HUES6 (cell line): ENCODE measurements at regions not wholly inside any gene's neighbourhood (a gene's known extent, or its start where the extent isn't known, plus 50 kb on each side); places are given as distances from the start of the nearest gene placed in this dataset.

Experiments
- H3K27ac ChIP-seq: 2 replicates; pipeline ENCODE4 v1.7.0; 2013; ENCODE audit warnings: low read depth, mild to moderate bottlenecking, low read length, inconsistent platforms
- H3K27me3 ChIP-seq: 2 replicates; pipeline ENCODE4 v1.6.1; 2013; ENCODE audit warnings: low read length; ENCODE audit not compliant: control insufficient read depth, insufficient read depth
- H3K36me3 ChIP-seq: 2 replicates; pipeline ENCODE4 v1.6.1; 2013; ENCODE audit warnings: low read length; ENCODE audit not compliant: control insufficient read depth, insufficient read depth
- H3K4me1 ChIP-seq: 2 replicates; pipeline ENCODE4 v1.6.1; 2013; ENCODE audit warnings: low read length; ENCODE audit not compliant: control insufficient read depth, insufficient read depth
- H3K4me3 ChIP-seq: 2 replicates; pipeline ENCODE4 v1.5.1; 2013; ENCODE audit warnings: low read depth, low read length
- H3K9ac ChIP-seq: one replicate; pipeline ENCODE4 v1.6.1; 2013; ENCODE audit warnings: mild to moderate bottlenecking, low read length
- H3K9me3 ChIP-seq: 2 replicates; pipeline ENCODE4 v1.6.1; 2013; ENCODE audit warnings: low read depth, low read length; ENCODE audit not compliant: control insufficient read depth, insufficient read depth

DNA sequence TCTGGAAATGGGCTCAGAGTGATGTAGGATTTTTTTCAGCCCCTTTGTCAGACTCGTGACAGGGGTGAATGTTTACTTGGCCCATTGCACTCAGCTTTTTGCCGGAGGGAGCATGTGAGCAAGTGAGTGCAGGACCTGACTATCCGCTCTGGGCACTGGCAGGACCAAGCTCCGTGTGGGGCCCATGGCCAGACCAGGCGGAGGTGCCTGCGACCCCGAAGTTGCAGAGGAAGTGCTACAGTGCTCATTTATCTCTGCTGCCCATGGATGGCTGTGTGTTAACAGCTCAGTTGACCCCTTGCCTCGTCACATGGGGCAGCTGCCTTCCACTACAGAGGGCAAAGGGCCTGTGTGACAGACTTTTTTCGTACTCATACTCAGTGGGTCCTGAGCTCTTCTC lies 744.3 kb downstream of the IRX1 start:
- Histone ChIP-seq H3K4me3 (no peak overlapping the region), H3K27me3 (no peaks in the 10 kb centered on the region), H3K27ac (no peak overlapping the region), H3K36me3 (no peaks in the 10 kb centered on the region), H3K4me1 (0 out of 2 replicates have a peak, but pooled peaks cover 3% of the 10 kb centered on the region), H3K9ac (no peak overlapping the region), H3K9me3 (no peaks in the 10 kb centered on the region)

DNA sequence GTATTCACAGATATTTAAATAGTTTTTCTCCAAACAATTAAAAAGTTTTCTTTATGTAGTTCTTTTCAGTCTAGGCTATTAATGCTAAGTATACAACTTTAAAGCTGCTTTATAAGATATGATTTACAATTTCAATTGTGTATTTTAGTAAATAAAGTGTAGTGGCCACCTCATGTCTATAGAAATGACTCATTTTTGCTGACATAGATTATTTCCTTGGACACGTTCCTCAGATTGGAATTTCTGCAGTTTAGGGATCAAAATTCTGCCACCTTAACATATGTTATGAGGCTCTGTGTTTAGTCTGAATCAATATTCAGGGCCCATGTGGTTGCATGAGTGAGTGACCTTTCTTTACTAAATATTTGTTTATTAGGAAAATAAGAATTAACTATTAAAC lies 750.2 kb downstream of the IRX1 start:
- Histone ChIP-seq H3K27me3 (no peaks in the 10 kb centered on the region), H3K4me3 (no peak overlapping the region), H3K4me1 (0 out of 2 replicates have a peak, but pooled peaks cover 3% of the 10 kb centered on the region), H3K36me3 (no peaks in the 10 kb centered on the region), H3K9ac (no peak overlapping the region), H3K27ac (no peak overlapping the region), H3K9me3 (no peaks in the 10 kb centered on the region)

DNA sequence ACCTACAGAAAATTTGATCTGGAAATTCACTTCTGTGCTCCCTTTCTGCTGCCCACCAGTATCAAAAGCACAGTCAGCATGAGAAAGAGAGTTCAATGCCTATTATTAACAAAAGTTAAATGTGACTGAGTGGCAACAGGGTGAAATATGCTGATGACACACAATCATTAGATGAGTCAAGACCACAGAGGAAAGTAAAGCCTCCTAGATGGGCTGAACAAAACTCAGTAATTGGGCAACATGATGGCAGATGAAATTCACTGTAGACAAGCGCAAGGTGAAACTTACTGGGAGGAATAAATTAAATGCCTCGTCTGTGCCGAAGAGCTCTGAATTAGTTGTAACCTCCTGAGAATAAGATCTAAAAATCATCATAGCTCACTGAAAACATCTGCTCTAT lies 752.8 kb downstream of the IRX1 start:
- Histone ChIP-seq H3K27me3 (no peaks in the 10 kb centered on the region), H3K9me3 (no peaks in the 10 kb centered on the region), H3K27ac (no peak overlapping the region), H3K36me3 (no peaks in the 10 kb centered on the region), H3K4me1 (0 out of 2 replicates have a peak, but pooled peaks cover under 1% of the 10 kb centered on the region), H3K4me3 (no peak overlapping the region), H3K9ac (no peak overlapping the region)

DNA sequence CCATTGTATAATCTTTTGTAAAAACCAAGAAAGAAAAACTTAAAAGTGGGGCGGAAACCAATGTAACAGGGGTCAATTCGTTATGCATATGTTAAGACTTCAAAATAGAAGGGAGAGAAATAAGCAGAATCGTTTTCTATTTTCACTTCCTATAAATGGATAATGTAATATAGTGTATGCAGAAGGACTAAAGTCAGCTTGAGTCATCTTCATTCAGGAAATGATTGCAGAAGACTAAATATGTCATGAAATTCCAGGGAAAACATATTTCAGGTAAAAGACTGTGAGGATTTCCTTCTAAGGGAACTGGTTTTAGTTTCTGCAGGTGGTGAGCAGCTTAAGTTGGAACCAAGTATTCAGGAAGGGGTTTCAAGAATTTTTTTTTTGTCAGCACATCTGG lies 753.3 kb downstream of the IRX1 start:
- Histone ChIP-seq H3K27me3 (no peaks in the 10 kb centered on the region), H3K4me3 (no peak overlapping the region), H3K27ac (no peak overlapping the region), H3K9ac (no peak overlapping the region), H3K36me3 (no peaks in the 10 kb centered on the region), H3K4me1 (no peaks in the 10 kb centered on the region), H3K9me3 (no peaks in the 10 kb centered on the region)

DNA sequence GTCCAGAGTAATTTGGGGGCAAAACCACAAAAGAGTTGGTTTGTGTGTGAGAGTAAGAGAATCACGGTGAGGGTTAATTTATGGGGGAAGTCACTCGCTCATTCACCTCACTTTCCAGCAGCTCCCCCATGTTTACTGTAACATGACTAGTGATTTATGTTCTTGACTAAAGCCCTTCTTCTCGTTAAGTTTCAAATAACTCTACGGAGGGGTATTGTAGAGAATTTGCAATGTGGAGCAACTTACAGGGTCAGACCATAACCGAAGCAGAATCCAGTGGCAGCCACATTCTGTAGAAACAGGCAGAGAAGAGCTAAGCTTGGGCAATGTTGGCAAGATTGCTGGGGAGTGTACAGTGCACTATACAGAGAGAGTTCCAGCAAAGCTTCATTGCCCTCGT lies 760.6 kb downstream of the IRX1 start:
- H3K36me3 ChIP-seq, result no peaks in the 10 kb centered on the region
- H3K9me3 ChIP-seq, result no peaks in the 10 kb centered on the region
- no peak overlapping the region for H3K27ac ChIP-seq
- no peaks in the 10 kb centered on the region for H3K4me1 ChIP-seq
- H3K27me3 ChIP-seq, result no peaks in the 10 kb centered on the region
- H3K9ac ChIP-seq, result no peak overlapping the region
- no peak overlapping the region for H3K4me3 ChIP-seq

DNA sequence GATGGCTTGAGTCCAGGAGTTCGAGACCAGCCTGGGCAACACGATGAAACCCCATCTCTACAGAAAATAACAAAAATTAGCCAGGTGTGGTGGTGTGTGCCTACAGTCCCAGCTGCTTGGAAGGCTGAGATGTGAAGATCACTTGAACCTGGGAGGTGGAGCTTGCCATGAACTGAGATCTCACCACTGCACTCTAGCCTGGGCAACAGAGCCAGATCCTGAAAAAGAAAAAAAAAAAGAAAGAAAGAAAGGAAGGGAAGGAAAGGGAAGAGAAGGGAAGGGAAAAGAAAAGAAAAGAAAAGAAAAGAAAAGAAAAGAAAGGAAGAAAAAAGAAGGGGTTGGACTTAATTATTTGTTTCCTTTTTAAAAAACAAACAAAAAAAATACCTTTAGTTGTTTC lies 764.2 kb downstream of the IRX1 start:
- no peak overlapping the region for H3K4me3 ChIP-seq

DNA sequence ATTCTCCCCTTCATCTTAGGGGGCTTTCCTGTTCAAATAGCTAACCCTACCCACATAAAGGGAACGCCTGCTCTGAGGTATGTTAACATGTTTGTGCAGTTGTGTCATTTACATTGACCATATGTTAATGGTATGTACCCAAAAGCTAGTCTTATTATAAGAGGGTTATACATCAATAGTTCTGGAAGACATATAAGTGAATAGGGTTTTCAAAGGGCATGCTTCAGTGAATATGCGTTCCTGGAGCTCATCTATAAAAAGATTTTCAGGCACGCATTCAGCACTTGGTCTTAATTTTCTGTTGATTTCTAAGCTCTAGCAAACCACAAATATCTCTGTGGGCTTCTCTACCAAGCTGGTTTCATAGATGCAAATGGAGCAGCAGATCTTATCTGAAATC lies 766.1 kb downstream of the IRX1 start:
- Histone ChIP-seq H3K4me1 (no peaks in the 10 kb centered on the region), H3K36me3 (no peaks in the 10 kb centered on the region), H3K27me3 (no peaks in the 10 kb centered on the region), H3K9me3 (no peaks in the 10 kb centered on the region), H3K27ac (no peak overlapping the region), H3K9ac (no peak overlapping the region), H3K4me3 (no peak overlapping the region)

More for the DNA sequence above, 764.2 kb downstream of the IRX1 start:
- Histone ChIP-seq H3K36me3 (no peaks in the 10 kb centered on the region), H3K9ac (no peak overlapping the region), H3K27me3 (no peaks in the 10 kb centered on the region), H3K9me3 (no peaks in the 10 kb centered on the region), H3K27ac (no peak overlapping the region), H3K4me1 (no peaks in the 10 kb centered on the region)

DNA sequence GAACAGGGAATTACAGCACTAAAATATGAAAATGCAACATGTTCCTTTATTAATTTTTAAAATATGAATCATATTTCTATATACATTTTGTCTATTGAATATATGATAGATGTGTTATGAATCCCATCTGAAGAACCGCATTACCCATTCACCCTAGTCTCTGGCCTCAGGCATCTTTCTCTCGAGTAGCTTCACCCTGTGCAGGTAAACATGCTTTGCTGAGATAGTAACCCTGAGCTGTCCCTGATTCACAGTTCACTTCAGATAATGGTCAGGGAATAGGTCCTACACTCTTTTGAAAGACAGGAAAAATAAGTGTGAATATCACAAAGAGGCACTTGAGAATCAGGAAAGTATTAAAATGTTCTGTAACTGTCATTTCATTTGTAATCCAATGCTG lies 766.8 kb downstream of the IRX1 start:
- no peaks in the 10 kb centered on the region for H3K9me3 ChIP-seq
- no peak overlapping the region for H3K9ac ChIP-seq
- H3K27ac ChIP-seq, result no peak overlapping the region
- H3K27me3 ChIP-seq, result no peaks in the 10 kb centered on the region
- no peaks in the 10 kb centered on the region for H3K36me3 ChIP-seq
- no peak overlapping the region for H3K4me3 ChIP-seq
- no peaks in the 10 kb centered on the region for H3K4me1 ChIP-seq

DNA sequence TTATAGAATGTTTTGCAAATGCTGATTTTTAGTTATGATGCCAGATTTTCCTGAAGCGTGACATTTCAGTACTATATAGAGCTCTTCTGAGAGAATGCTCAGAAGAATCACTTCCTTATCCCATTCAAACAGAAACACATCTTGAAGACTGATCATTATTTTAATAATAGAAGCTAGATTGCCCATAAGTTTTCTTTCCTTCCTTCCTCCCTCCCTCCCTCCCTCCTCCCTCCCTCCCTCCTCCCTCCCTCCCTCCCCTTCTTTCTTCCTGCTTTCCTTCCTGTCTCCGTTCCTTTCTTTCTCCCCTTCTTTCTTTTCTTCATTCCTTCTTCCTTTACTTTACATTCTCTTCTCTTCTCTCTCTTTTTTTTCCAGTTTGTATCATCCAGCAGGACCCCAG lies 767.4 kb downstream of the IRX1 start:
- Histone ChIP-seq H3K27me3 (no peaks in the 10 kb centered on the region), H3K27ac (no peak overlapping the region), H3K4me1 (no peaks in the 10 kb centered on the region), H3K9me3 (no peaks in the 10 kb centered on the region), H3K9ac (no peak overlapping the region), H3K4me3 (no peak overlapping the region), H3K36me3 (no peaks in the 10 kb centered on the region)

DNA sequence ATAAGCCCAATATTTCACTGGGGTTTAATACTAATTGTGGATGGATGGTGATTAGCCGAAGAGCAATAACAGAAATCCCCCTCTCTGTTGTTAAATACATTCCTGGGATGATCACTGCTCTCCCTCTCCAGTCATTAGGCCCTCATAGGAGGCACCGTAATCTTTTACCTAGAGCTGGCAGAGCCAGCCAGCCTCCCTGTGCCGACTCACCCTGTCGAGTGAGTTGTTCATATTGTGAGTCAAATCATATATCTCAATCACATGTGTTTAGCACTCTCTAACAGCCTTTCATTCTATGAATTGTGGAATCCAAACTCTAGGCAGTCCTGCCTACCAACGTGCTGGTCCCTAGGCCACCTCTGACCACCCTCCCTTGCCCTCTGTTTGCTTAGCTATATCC lies 771.0 kb downstream of the IRX1 start:
- Histone ChIP-seq H3K27ac (no peak overlapping the region), H3K9me3 (no peaks in the 10 kb centered on the region), H3K4me1 (no peaks in the 10 kb centered on the region), H3K4me3 (no peak overlapping the region), H3K27me3 (no peaks in the 10 kb centered on the region), H3K36me3 (no peaks in the 10 kb centered on the region), H3K9ac (no peak overlapping the region)

DNA sequence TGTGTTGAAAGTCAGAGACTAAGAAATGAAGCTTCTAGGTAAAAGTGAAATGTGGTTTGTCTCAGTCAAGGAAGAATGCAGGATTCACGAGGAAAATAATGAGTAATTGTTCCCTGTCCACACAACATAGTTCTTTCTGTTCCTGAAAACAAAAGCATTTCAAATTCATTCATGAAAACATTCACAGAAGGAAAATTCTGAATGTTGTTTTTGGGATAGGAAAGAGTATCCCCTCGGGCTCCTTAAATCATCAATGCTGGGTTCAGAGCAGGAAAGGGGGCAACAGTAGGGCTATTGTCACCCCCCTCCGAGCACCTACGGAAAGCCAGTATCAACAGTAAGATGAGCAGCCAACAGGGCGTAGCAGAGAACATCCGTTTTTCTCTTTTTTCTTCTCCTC lies 769.9 kb upstream of the ADAMTS16 start:
- H3K4me1 ChIP-seq, result no peaks in the 10 kb centered on the region
- no peaks in the 10 kb centered on the region for H3K27me3 ChIP-seq
- no peaks in the 10 kb centered on the region for H3K9me3 ChIP-seq
- H3K9ac ChIP-seq, result no peak overlapping the region
- no peak overlapping the region for H3K27ac ChIP-seq
- no peak overlapping the region for H3K4me3 ChIP-seq
- no peaks in the 10 kb centered on the region for H3K36me3 ChIP-seq

DNA sequence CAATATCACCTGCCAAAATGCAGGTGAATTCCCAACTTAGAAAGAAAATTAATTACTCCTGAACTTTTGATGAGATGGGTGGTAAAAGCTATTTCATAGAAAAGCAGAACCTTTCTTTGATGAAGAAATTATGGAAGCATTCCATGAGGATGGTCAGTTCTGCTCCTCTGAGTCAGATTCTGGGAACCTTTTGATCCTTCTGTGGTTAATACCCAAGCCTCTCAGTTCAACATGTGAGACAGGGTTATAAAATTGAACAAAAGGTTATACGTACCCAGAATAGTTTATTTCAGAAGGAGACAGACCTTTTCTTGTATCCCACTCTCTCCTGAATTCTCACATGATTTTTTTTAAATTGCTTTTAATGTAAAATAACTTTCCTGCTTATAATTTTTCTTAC lies 767.6 kb upstream of the ADAMTS16 start:
- Histone ChIP-seq H3K9ac (no peak overlapping the region), H3K27me3 (no peaks in the 10 kb centered on the region), H3K4me1 (no peaks in the 10 kb centered on the region), H3K36me3 (no peaks in the 10 kb centered on the region), H3K9me3 (no peaks in the 10 kb centered on the region), H3K4me3 (no peak overlapping the region), H3K27ac (no peak overlapping the region)
